ENCODE measurements at regions not wholly inside any gene's neighbourhood (a gene's known extent, or its start where the extent isn't known, plus 50 kb on each side); places are given as distances from the start of the nearest gene placed in this dataset.

DNA sequence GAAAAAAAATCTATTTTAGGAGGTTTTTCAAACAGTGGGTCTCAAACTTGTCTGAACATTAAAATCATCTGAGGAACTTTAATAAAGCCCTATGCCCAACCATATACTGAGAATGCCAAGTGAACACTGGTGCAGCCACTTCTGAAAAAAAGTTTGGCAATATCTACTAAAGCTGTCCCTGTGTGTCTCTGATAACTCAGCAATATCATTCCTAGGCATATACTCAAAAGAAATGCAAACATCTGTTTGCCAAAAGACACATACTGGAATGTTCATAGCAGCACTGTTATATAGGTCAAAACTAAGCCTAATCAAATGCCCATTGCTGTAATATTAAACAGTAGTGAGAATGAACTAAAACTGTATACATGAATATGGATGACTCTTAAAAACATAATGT, 74.2 kb upstream of the RGS4 start:
- H3K4me1 Mint-ChIP-seq (ENCODE audit: low read depth), result no peaks in the 10 kb centered on the region
- H3K27ac Mint-ChIP-seq, result no peak overlapping the region
- no peaks in the 10 kb centered on the region for H3K9me3 Mint-ChIP-seq
- no peak overlapping the region for H3K4me3 Mint-ChIP-seq
- intact Hi-C loops (cut with micrococcal nuclease), result no loop called here
- ChIA-PET POLR2A (no interaction called here), CTCF (interaction anchor here (1.1 kb wide), 1 partner anchor 10 kb away, joined by 3 read pairs; no protein-coding TSS in a partner anchor)
- ATAC-seq (no peak), DNase-seq (no peak)
- H3K36me3 Mint-ChIP-seq (ENCODE audit: low read depth), result no peaks in the 10 kb centered on the region
- no peak for TF ChIP-seq CTCF (IDR thresholded peaks at IDR 0.05)
- H3K27me3 Mint-ChIP-seq, result peaks cover 5% of the 10 kb centered on the region

GRCh38 chr1:162993846-162994245, 75.3 kb upstream of the RGS4 start:
- Mint-ChIP-seq H3K4me1 (ENCODE audit: low read depth) (no peaks in the 10 kb centered on the region), H3K36me3 (ENCODE audit: low read depth) (no peaks in the 10 kb centered on the region), H3K4me3 (no peak overlapping the region), H3K9me3 (no peaks in the 10 kb centered on the region), H3K27me3 (peaks cover 5% of the 10 kb centered on the region), H3K27ac (no peak overlapping the region)
- intact Hi-C loops (cut with micrococcal nuclease), result no loop called here
- DNase-seq (no peak), ATAC-seq (no peak)
- TF ChIP-seq CTCF (IDR thresholded peaks at IDR 0.05), result no peak
- ChIA-PET POLR2A (no interaction called here), CTCF (no interaction called here)

- ChIA-PET POLR2A (no interaction called here), CTCF (no interaction called here)
- Mint-ChIP-seq H3K27ac (no peak overlapping the region), H3K4me1 (ENCODE audit: low read depth) (no peaks in the 10 kb centered on the region), H3K27me3 (peaks cover 7% of the 10 kb centered on the region), H3K4me3 (no peak overlapping the region), H3K36me3 (ENCODE audit: low read depth) (no peaks in the 10 kb centered on the region), H3K9me3 (no peaks in the 10 kb centered on the region)
- TF ChIP-seq CTCF (IDR thresholded peaks at IDR 0.05), result no peak
- intact Hi-C loops (cut with micrococcal nuclease), result no loop called here
- ATAC-seq, result no peak
- no peak for DNase-seq
These were observed 76.2 kb upstream of the RGS4 start for GRCh38 chr1:162992945-162993344.

- no peak overlapping the region for H3K4me3 Mint-ChIP-seq
- no peaks in the 10 kb centered on the region for H3K9me3 Mint-ChIP-seq
- no peaks in the 10 kb centered on the region for H3K36me3 Mint-ChIP-seq (ENCODE audit: low read depth)
- no peak for TF ChIP-seq CTCF (IDR thresholded peaks at IDR 0.05)
- H3K27me3 Mint-ChIP-seq, result peaks cover 8% of the 10 kb centered on the region
- H3K4me1 Mint-ChIP-seq (ENCODE audit: low read depth), result no peaks in the 10 kb centered on the region
- CTCF ChIA-PET, result interaction anchor here (1.0 kb wide), 1 partner anchor 138 kb away, joined by 3 read pairs; no protein-coding TSS in a partner anchor
- POLR2A ChIA-PET, result no interaction called here
- intact Hi-C loops (cut with micrococcal nuclease), result no loop called here
- no peak overlapping the region for H3K27ac Mint-ChIP-seq
- no peak for DNase-seq
- no peak for ATAC-seq
These were observed 77.7 kb upstream of the RGS4 start for GRCh38 chr1:162991444-162991843.

GRCh38 chr1:162990665-162991064, 78.5 kb upstream of the RGS4 start:
- POLR2A ChIA-PET, result no interaction called here
- intact Hi-C loops (cut with micrococcal nuclease), result no loop called here
- TF ChIP-seq CTCF (IDR thresholded peaks at IDR 0.05), result no peak
- Mint-ChIP-seq H3K27ac (no peak overlapping the region), H3K36me3 (ENCODE audit: low read depth) (no peaks in the 10 kb centered on the region), H3K27me3 (peaks cover 8% of the 10 kb centered on the region), H3K9me3 (no peaks in the 10 kb centered on the region), H3K4me3 (no peak overlapping the region), H3K4me1 (ENCODE audit: low read depth) (no peaks in the 10 kb centered on the region)
- ATAC-seq, result no peak
- CTCF ChIA-PET, result no interaction called here
- no peak for DNase-seq

Data from activated CD8-positive, alpha-beta T cell treated with anti-CD3 and anti-CD28 coated beads for 36 hours (primary cell).